GM12891 (cell line): ENCODE measurements at regions not wholly inside any gene's neighbourhood (a gene's known extent, or its start where the extent isn't known, plus 50 kb on each side); places are given as distances from the start of the nearest gene placed in this dataset.
A peak's percentile ranks its signal among the peaks of the same experiment; 100 is the strongest.

Experiments
- DNase-seq: peaks from one replicate; pipeline ENCODE4 v3.0.0; 2011; ENCODE audit warnings: low spot score; ENCODE audit not compliant: insufficient read length
- FAIRE-seq: peaks from 2 replicates; lab custom pipeline; 2011; peaks lifted over from hg19 to GRCh38; lab: Jason Lieb, UNC
- PAX5 ChIP-seq: IDR thresholded peaks from 2 replicates; pipeline ENCODE4 v1.6.1; 2011; ENCODE audit warnings: low read length, moderate library complexity, mild to moderate bottlenecking; ENCODE audit not compliant: insufficient read depth, severe bottlenecking
- POLR2A ChIP-seq: IDR thresholded peaks from 2 replicates; pipeline ENCODE4 v1.6.1; 2011; ENCODE audit warnings: low read depth, low read length, control low read depth
- POLR2AphosphoS5 ChIP-seq: IDR thresholded peaks from 2 replicates; pipeline ENCODE4 v1.6.1; 2011; ENCODE audit warnings: low read depth, low read length, control low read depth
- POU2F2 ChIP-seq: IDR thresholded peaks from 2 replicates; pipeline ENCODE4 v1.6.1; 2011; ENCODE audit warnings: low read depth, mild to moderate bottlenecking, control low read depth, low read length, moderate library complexity
- SPI1 ChIP-seq: IDR thresholded peaks from 2 replicates; pipeline ENCODE4 v1.6.1; 2011; ENCODE audit warnings: low read depth, low read length, control low read depth
- TAF1 ChIP-seq: IDR thresholded peaks from 2 replicates; pipeline ENCODE4 v1.6.1; 2011; ENCODE audit warnings: low read depth, low read length, control low read depth

DNA sequence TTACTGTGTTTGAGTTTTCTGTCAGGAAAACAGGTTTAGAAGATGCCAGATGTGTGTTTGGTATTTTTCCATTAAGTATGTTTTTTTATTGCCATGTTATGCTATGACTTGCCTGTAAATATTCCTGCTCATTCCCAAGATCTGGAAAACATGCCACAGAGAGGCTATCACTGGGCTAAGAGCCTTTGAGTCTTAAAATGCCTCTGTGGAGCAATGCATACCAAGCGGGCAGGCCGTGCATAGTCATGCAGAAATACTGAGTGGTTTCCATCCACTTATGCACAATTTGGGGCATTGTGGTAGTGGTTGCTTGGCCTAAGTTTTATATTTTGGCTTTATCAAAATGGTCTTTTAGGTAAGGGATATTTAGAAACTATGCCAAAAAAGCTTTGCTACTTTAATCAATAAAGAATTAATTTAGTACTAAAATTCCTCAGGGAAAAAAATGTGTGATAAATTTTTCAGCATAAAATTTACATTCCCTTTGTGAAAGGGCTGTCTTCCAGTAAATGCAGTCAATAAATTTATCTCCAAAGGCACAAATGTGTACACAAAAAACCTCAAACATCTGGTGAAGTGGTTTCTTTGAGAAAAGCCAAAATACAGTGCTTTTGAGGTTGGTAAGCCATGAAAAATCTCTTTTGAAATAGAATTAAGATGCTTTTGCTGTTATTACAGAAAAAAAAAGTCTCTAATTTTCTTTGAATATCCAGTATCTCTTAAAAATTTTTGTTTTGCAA is 341.3 kb upstream of the FBXO33 start:
- FAIRE-seq (no peak), DNase-seq (no peak)
- TF ChIP-seq PAX5, result no peak
- no peak for TF ChIP-seq TAF1
- TF ChIP-seq POU2F2, result no peak
- TF ChIP-seq POLR2AphosphoS5, result no peak
- TF ChIP-seq POLR2A, result no peak
- TF ChIP-seq SPI1, result no peak

DNA sequence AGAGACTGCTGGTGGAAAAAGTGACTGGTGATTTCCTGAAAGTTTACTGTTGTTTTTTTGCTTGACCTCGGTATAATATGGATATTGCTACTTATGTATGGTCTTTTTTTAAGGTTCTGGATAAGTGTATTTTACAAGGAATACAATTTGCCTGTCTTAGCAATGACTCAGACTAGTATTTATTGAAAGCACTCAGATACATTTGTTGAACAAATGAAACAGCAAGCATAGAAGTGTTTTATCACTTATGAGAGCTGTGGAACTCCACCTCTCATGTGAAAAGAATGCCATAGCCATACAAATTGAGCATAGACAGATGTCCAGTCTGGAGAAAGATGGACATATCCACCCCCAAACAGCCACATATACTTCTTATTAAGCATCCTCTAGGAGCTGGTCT is 340.4 kb upstream of the FBXO33 start:
- DNase-seq, result no peak
- no peak for FAIRE-seq
- TF ChIP-seq SPI1 (no peak), POLR2A (no peak), PAX5 (no peak), POLR2AphosphoS5 (no peak), TAF1 (no peak), POU2F2 (no peak)

DNA sequence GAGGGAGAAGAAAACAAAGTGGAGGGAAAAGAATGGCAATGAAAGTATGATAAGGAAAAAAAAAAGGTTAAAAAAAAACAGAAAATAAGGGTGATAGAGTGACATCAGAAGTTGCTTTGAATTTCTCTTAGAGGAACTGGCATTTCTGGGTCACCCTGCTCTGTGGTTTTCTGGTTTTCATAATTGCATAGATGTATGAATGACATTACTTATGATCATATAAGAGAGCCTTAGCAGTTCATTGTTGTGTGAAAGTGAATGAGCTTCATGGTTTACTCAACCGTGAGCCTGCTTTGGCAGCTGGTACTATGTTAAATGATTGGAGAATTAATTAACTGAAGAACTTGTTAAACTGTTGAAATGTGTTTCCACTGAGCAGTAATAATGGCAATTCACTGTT is 336.4 kb upstream of the FBXO33 start:
- peak; percentile 66 for TF ChIP-seq SPI1
- no peak for TF ChIP-seq POU2F2
- no peak for TF ChIP-seq TAF1
- peak; percentile 9 for FAIRE-seq
- DNase-seq, result no peak

DNA sequence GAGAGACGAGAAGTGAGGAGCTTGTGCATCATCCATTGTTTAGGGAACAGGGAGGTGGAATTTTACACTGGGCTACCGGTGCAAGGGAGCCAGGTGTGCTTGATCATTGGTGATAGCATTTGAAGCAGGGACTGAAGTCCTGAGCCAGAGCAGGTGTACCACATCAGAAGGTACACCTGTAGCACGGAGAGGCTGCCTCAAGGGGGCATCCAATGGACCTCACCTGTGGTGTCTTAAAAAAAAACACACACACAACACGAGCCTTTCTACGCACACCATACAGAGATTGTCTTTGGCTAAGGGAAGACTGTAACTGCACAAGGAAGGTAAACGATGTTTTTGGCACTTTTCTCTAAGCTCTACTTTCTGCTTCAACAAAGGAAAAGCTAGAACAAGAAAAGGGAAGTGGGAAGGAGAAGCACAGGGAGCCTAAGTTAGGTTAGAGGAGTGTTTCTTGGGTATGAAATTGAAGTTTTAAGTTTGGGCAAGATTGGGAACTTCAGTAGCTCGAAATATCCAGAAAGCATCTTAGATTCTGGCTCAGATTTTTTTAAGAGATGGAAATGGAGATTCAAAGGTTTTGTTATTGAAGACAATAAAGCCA is 334.3 kb upstream of the FBXO33 start:
- DNase-seq (no peak), FAIRE-seq (peak; percentile 43)
- TF ChIP-seq TAF1 (no peak), SPI1 (peak; percentile 54; the same call in 1 of the 2 replicates)

DNA sequence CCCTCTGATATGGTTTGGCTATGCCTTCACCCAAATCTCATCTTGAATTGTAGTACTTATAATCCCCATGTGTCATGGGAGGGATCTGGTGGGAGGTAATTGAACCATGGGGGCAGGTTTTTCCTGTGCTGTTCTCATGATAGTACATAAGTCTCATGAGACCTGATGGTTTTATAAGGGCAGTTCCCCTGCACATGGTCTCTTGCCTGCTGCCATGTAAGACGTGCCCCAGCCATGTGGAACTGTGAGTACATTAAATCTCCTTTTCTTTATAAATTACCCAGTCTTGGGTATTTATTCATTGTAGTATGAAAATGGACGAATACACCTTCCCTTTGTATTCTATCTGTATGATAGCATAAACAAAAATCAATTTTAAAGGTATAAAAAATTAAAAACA is 333.4 kb upstream of the FBXO33 start:
- DNase-seq (no peak), FAIRE-seq (no peak)
- no peak for TF ChIP-seq PAX5

DNA sequence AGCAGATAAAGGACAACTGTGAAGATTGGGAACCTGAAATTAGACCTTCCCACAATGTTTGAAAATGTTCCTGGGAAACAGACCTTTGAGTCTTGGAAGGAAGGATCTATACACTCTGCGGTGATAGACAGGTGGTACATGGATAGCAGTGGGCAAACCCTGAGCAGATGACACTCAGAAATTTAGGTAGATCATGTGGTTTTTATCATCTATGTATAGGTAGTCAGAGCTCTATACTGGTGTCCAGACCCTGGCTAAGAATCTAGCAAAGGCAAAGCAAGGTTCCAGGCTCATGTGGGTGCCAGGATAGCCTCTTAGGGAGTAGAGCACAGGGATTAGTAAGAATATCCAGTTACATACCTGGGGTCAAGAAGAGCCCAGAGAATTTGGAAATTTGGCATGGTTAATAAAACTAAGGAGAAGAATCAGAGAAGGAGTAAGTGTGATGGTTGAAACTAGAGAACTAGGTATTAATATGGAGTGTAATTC is 331.2 kb upstream of the FBXO33 start:
- FAIRE-seq (no peak), DNase-seq (no peak)
- TF ChIP-seq PAX5 (no peak), POLR2AphosphoS5 (no peak)

DNA sequence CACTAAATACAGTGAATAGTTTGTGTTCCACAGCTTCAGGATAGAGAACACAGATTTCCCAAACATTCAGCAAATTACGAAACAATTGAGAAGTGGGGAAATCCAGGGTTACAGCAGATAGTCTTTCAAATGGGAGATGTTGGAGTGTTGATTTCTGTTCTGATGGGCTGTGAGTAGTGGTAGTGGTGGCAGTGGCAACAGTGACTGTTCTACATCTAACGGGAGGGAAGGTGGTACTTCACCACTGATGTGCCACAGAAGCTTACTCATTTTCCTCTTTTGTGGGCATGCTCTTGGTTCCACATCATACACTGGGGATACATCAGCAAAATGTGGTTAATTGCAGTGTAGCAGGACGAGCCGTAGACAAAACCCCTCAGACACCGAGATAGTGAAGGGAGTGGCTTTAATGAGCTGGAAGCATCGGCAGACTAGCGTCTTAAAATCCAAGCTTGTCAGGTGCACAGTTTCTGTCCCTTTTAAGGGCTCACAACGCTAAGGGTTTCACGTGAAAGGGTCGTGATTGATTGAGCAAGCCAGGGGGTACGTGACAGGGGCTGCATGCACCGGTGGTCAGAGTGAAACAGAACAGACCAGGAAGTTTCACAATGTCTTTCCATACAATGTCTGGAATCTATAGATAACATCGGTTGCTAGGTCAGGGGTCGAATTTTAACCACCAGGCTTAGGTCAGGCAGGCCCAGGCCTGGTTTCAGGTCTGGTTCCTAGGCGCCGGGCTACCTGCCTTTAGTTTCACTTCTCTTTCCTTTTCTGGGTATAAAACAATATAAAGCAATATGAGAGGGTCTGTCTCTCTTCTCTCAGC is 330.6 kb upstream of the FBXO33 start:
- FAIRE-seq, result peak; percentile 92
- TF ChIP-seq POU2F2, result 0 out of 2 replicates have a peak, but pooled peaks have one; percentile 45
- TF ChIP-seq SPI1, result peak; percentile 86
- TF ChIP-seq TAF1, result no peak
- TF ChIP-seq POLR2A, result no peak
- DNase-seq, result no peak

DNA sequence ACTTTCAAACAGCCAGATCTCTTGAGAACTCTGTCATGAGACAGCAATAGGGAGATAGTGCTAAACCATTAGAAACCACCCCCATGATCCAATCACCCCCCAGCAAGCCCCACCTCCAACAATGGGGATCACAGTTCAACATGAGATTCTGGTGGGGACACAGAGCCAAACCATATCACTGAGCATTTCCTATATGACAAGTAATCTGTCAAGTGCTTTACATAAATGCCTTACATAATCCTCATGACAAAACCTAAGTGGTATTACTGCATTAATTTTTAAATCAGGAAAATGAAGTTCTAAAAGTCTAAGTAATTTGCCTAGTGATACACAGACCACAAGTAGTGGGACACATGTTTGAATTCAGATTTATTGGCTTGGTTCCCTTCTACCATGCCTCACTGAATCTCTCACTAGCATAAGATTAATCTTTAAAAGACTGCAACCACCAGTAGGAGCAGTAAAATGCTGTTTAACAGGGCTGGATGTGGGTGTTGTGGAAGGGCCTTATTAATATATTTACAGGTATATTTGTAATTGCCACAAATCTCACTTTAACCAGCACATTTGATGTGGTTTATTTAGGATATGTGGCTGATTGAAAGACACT is 323.1 kb upstream of the FBXO33 start:
- no peak for DNase-seq
- TF ChIP-seq TAF1 (no peak), POU2F2 (no peak), POLR2A (no peak), PAX5 (no peak), SPI1 (no peak), POLR2AphosphoS5 (no peak)
- FAIRE-seq, result no peak

DNA sequence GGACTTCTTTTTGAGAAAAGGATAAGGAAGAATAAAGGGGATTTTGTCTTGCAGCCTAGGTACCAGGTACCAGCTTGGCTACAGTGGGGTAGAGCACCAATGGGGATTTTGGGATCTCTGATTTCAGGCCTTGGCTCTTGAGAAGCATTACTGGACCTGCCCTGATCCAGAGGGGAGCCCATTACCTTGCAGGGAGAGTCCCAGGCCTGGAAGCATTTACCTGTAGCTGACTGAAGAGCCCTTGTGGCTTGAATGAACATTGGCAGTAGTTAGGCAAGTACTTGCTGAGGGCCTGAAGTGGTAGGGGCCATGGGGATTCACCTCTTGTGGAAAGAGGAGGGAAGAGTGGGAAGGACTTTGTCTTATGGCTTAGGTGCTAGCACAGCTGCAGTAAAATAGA is 308.2 kb upstream of the FBXO33 start:
- DNase-seq (no peak), FAIRE-seq (no peak)
- TF ChIP-seq PAX5 (no peak), SPI1 (no peak), TAF1 (no peak), POLR2A (no peak), POU2F2 (no peak), POLR2AphosphoS5 (no peak)

DNA sequence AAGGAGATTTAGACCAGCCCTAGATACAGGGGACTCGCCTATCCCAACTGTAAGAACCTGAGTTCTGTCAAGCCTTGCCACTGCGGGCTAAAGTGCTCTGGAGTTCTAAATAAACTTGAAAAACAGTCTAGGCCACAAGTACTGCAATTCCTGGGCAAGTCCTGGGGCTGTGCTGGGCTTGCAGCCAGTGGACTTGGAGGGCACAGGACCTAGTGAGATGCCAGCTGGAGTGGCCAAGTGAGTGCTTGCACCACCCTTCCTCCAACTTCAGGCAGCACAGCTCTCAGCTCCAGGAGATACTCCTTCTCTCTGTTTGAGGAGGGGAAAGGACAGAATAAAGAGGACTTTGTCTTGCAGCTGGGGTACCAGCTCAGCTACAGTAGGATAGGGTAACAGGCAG is 307.6 kb upstream of the FBXO33 start:
- FAIRE-seq (no peak), DNase-seq (no peak)
- TF ChIP-seq POLR2AphosphoS5 (no peak), TAF1 (no peak), POLR2A (no peak), SPI1 (no peak), PAX5 (no peak), POU2F2 (no peak)
